HCT116 (cell line): ENCODE measurements at regions not wholly inside any gene's neighbourhood (a gene's known extent, or its start where the extent isn't known, plus 50 kb on each side); places are given as distances from the start of the nearest gene placed in this dataset.

Source experiments
- CBX3 ChIP-seq: IDR thresholded peaks from 2 replicates; pipeline ENCODE4 v1.6.1; 2012; ENCODE audit warnings: low read depth
- CTCF ChIP-seq, 3 experiments: fragments of 200-600 bp in 1 of 3; sonication (generic) in 1 of 3; IDR thresholded peaks in 2 of 3; conservative IDR thresholded peaks in 1 of 3; 2 replicates each; pipeline ENCODE4 v1.5.1; 2012 to 2017; ENCODE audit warnings: low read depth in 2 of 3, low read length in 2 of 3, antibody characterized with exemption in 1 of 3, borderline replicate concordance in 1 of 3, control low read depth in 1 of 3, mild to moderate bottlenecking in 1 of 3, mixed read lengths in 1 of 3, mixed run types in 1 of 3, moderate library complexity in 1 of 3; ENCODE audit not compliant: insufficient read depth in 1 of 3
- EZH2 ChIP-seq: fragments of 200-600 bp; sonication (generic); IDR thresholded peaks from 2 replicates; pipeline ENCODE4 v1.6.1; 2017; ENCODE audit warnings: antibody characterized with exemption, mixed run types
- EZH2phosphoT487 ChIP-seq: fragments of 200-600 bp; IDR thresholded peaks from 2 replicates; pipeline ENCODE4 v1.6.1; 2018; ENCODE audit warnings: antibody characterized with exemption, borderline replicate concordance
- FOSL1 ChIP-seq: IDR thresholded peaks from 2 replicates; pipeline ENCODE4 v1.6.1; 2012; ENCODE audit warnings: low read depth
- POLR2A ChIP-seq: IDR thresholded peaks from 2 replicates; pipeline ENCODE4 v1.7.0; 2011; ENCODE audit warnings: borderline replicate concordance; ENCODE audit not compliant: insufficient read depth, insufficient read length; ENCODE audit errors: extremely low read depth
- RAD21 ChIP-seq: IDR thresholded peaks from 2 replicates; pipeline ENCODE4 v1.6.1; 2012; ENCODE audit warnings: low read depth, mild to moderate bottlenecking
- SIN3A ChIP-seq: IDR thresholded peaks from 2 replicates; pipeline ENCODE4 v1.6.1; 2012; ENCODE audit warnings: low read depth
- SRF ChIP-seq: IDR thresholded peaks from 2 replicates; pipeline ENCODE4 v1.6.1; 2012; ENCODE audit warnings: low read depth
- ZNF274 ChIP-seq: fragments of 200-500 bp; sonication (Bioruptor generic); IDR thresholded peaks from 2 replicates; pipeline ENCODE4 v1.6.1; 2014; ENCODE audit warnings: mild to moderate bottlenecking, low read depth, low read length, inconsistent platforms
- TF ChIP-seq, protein P1 (sequence below): IDR thresholded peaks from 2 replicates; pipeline ENCODE4 v1.6.1; 2012

DNA sequence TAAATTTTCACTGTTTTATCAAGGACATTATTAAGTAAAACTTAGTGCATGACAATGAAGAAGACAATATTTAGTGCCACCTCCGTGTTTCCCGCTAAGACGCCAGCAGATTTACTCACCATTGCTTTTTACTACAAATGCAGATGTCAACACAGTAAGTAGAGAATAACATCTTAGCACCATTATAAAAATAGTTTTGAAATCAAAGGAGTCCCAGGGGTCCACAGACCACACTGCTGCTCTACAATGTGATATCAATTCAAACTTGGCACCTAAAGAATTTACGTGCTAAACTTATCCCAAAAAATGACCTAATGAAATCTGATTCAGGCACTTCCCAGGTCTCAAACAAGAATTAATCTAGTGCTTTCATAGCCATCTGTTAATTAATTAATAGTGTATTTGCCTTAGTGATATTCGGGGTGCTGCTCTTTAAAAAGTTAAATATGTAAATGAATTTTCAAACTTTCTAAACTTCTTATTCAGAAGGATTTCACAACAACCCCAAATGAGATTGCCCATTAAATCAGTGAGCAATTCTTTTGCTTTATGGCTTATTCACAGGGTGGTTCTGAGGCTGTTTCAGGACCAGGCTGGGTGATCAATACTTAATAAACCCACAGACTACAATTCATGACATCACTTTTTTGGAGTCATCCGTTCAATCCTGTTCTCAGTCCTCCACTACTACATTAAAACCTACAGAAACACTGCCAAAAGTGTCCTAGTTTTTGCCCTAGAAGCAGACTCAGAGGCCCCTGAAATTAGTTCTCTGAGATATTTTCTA lies 161.3 kb upstream of the LMNTD1 start:
- TF ChIP-seq SIN3A (no peak), CTCF (IDR thresholded peaks at IDR 0.05 in 2 of 3, conservative IDR thresholded peaks at IDR 0.05 in 1 of 3; ENCODE audit: borderline replicate concordance in 1 of 3, insufficient read depth in 1 of 3, low read depth in 2 of 3, low read length in 2 of 3) (no peak), POLR2A (no peak), FOSL1 (no peak), SRF (no peak), EZH2 (no peak), EZH2phosphoT487 (no peak), RAD21 (no peak), ZNF274 (no peak), CBX3 (no peak)
- TF ChIP-seq, protein P1, sequence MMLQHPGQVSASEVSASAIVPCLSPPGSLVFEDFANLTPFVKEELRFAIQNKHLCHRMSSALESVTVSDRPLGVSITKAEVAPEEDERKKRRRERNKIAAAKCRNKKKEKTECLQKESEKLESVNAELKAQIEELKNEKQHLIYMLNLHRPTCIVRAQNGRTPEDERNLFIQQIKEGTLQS: no peak
